ENCODE measurements at regions not wholly inside any gene's neighbourhood (a gene's known extent, or its start where the extent isn't known, plus 50 kb on each side); places are given as distances from the start of the nearest gene placed in this dataset.
A peak's percentile ranks its signal among the peaks of the same experiment; 100 is the strongest.

DNA sequence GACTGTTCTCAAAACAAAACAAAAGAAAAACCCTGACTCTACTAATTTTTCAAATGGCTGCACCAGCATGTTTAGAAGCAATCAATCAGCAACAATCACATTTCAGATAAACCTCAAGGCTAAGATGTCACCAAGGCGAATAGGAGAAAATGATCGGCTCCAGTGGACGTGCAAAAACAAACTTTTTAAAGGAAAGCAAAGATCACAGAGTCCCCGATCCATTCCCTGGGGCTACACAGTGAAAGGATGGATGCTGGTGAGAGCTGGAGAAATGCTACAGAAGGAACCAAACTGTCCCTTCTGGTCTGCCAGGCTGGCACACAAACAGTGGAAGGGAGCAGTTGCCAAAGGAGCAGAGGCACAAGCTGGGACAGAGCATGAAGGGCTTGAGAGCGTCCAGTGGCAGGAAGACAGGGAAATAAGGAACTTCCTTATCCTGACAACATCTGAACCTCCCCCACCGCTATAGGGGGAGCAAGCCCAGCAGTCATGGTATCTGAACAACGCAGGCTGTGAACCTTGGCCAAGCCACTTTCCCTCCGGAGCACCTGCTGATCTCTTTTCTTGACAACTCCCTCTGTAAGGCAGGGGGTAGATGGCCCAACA lies 73.7 kb upstream of the HIVEP1 start (continued):
- TF ChIP-seq PTBP1 (IDR thresholded peaks at IDR 0.05; ENCODE audit: low read depth, low read length): no peak; the same call in 1 of the 2 replicates
- peak; percentile 98 to 99 for TF ChIP-seq TRIM24 (IDR thresholded peaks at IDR 0.05)
- TF ChIP-seq, protein P1, sequence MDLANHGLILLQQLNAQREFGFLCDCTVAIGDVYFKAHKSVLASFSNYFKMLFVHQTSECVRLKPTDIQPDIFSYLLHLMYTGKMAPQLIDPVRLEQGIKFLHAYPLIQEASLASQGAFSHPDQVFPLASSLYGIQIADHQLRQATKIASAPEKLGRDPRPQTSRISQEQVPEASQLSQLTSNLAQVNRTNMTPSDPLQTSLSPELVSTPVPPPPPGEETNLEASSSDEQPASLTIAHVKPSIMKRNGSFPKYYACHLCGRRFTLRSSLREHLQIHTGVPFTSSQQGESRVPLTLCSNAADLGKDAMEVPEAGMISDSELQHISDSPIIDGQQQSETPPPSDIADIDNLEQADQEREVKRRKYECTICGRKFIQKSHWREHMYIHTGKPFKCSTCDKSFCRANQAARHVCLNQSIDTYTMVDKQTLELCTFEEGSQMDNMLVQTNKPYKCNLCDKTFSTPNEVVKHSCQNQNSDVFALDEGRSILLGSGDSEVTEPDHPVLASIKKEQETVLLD (IDR thresholded peaks at IDR 0.05): peak; percentile 90
- no peak; the same call in 1 of the 2 replicates for TF ChIP-seq CEBPG (CRISPR knock-in tag; IDR thresholded peaks at IDR 0.05)
- no peak for TF ChIP-seq CEBPG (tag; conservative IDR thresholded peaks at IDR 0.05 in 1 of 2, IDR thresholded peaks at IDR 0.05 in 1 of 2)
- TF ChIP-seq RBM34 (IDR thresholded peaks at IDR 0.05; ENCODE audit: borderline replicate concordance, insufficient read depth, low read length): no peak
- TF ChIP-seq RUNX1 (IDR thresholded peaks at IDR 0.05; ENCODE audit: low read depth): peak; percentile 91
- peak; percentile 61; the same call in 1 of the 2 replicates for TF ChIP-seq ZNF431 (CRISPR knock-in tag; IDR thresholded peaks at IDR 0.05)
- TF ChIP-seq, protein P2, sequence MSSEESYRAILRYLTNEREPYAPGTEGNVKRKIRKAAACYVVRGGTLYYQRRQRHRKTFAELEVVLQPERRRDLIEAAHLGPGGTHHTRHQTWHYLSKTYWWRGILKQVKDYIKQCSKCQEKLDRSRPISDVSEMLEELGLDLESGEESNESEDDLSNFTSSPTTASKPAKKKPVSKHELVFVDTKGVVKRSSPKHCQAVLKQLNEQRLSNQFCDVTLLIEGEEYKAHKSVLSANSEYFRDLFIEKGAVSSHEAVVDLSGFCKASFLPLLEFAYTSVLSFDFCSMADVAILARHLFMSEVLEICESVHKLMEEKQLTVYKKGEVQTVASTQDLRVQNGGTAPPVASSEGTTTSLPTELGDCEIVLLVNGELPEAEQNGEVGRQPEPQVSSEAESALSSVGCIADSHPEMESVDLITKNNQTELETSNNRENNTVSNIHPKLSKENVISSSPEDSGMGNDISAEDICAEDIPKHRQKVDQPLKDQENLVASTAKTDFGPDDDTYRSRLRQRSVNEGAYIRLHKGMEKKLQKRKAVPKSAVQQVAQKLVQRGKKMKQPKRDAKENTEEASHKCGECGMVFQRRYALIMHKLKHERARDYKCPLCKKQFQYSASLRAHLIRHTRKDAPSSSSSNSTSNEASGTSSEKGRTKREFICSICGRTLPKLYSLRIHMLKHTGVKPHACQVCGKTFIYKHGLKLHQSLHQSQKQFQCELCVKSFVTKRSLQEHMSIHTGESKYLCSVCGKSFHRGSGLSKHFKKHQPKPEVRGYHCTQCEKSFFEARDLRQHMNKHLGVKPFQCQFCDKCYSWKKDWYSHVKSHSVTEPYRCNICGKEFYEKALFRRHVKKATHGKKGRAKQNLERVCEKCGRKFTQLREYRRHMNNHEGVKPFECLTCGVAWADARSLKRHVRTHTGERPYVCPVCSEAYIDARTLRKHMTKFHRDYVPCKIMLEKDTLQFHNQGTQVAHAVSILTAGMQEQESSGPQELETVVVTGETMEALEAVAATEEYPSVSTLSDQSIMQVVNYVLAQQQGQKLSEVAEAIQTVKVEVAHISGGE (CRISPR knock-in tag; IDR thresholded peaks at IDR 0.05): peak in 1 of 3 experiments; percentile 72; a peak in 1 of 6 replicates
- peak; percentile 67; the same call in 1 of the 2 replicates for TF ChIP-seq MEF2A (IDR thresholded peaks at IDR 0.05; ENCODE audit: control insufficient read depth, low read depth, low read length)
- peak; percentile 40; the same call in 1 of the 2 replicates for TF ChIP-seq FOXP1 (CRISPR knock-in tag; IDR thresholded peaks at IDR 0.05)
- TF ChIP-seq, protein P3, sequence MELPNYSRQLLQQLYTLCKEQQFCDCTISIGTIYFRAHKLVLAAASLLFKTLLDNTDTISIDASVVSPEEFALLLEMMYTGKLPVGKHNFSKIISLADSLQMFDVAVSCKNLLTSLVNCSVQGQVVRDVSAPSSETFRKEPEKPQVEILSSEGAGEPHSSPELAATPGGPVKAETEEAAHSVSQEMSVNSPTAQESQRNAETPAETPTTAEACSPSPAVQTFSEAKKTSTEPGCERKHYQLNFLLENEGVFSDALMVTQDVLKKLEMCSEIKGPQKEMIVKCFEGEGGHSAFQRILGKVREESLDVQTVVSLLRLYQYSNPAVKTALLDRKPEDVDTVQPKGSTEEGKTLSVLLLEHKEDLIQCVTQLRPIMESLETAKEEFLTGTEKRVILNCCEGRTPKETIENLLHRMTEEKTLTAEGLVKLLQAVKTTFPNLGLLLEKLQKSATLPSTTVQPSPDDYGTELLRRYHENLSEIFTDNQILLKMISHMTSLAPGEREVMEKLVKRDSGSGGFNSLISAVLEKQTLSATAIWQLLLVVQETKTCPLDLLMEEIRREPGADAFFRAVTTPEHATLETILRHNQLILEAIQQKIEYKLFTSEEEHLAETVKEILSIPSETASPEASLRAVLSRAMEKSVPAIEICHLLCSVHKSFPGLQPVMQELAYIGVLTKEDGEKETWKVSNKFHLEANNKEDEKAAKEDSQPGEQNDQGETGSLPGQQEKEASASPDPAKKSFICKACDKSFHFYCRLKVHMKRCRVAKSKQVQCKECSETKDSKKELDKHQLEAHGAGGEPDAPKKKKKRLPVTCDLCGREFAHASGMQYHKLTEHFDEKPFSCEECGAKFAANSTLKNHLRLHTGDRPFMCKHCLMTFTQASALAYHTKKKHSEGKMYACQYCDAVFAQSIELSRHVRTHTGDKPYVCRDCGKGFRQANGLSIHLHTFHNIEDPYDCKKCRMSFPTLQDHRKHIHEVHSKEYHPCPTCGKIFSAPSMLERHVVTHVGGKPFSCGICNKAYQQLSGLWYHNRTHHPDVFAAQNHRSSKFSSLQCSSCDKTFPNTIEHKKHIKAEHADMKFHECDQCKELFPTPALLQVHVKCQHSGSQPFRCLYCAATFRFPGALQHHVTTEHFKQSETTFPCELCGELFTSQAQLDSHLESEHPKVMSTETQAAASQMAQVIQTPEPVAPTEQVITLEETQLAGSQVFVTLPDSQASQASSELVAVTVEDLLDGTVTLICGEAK (IDR thresholded peaks at IDR 0.05): peak; percentile 39
- TF ChIP-seq, protein P3 (CRISPR knock-in tag; IDR thresholded peaks at IDR 0.05): no peak
- peak; percentile 67; the same call in 1 of the 2 replicates for TF ChIP-seq ZNF239 (CRISPR knock-in tag; IDR thresholded peaks at IDR 0.05)

Measured in K562 (cell line).